Neural crest cell (in vitro differentiated cells): ENCODE measurements at regions not wholly inside any gene's neighbourhood (a gene's known extent, or its start where the extent isn't known, plus 50 kb on each side); places are given as distances from the start of the nearest gene placed in this dataset.
A peak's percentile ranks its signal among the peaks of the same experiment; 100 is the strongest.

Experiments used
- DNase-seq: peaks from one replicate; pipeline ENCODE4 v3.0.0; 2021; ENCODE audit warnings: low read depth, mixed read lengths, low spot score
- H3K27ac Mint-ChIP-seq: one replicate; pipeline ENCODE4 v1.8.0; 2021; ENCODE audit warnings: mild to moderate bottlenecking, mixed read lengths; ENCODE audit not compliant: unreplicated experiment
- H3K27me3 Mint-ChIP-seq: 2 replicates; pipeline ENCODE4 v1.8.0; 2021; ENCODE audit warnings: low read depth, mild to moderate bottlenecking, mixed read lengths
- H3K36me3 Mint-ChIP-seq: 2 replicates; pipeline ENCODE4 v1.8.0; 2021; ENCODE audit warnings: low read depth, mild to moderate bottlenecking, mixed read lengths
- H3K4me1 Mint-ChIP-seq: 2 replicates; pipeline ENCODE4 v1.8.0; 2021; ENCODE audit warnings: mixed read lengths
- H3K4me3 Mint-ChIP-seq: one replicate; pipeline ENCODE4 v1.8.0; 2021; ENCODE audit warnings: mild to moderate bottlenecking, mixed read lengths
- H3K9me3 Mint-ChIP-seq: 2 replicates; pipeline ENCODE4 v1.8.0; 2021; ENCODE audit warnings: mixed read lengths
- TF ChIP-seq, protein P1 (sequence below): fragments of 200-600 bp; sonication (generic); conservative IDR thresholded peaks from 2 replicates; pipeline ENCODE4 v1.5.0; 2021; ENCODE audit warnings: antibody characterized with exemption, mild to moderate bottlenecking

DNA sequence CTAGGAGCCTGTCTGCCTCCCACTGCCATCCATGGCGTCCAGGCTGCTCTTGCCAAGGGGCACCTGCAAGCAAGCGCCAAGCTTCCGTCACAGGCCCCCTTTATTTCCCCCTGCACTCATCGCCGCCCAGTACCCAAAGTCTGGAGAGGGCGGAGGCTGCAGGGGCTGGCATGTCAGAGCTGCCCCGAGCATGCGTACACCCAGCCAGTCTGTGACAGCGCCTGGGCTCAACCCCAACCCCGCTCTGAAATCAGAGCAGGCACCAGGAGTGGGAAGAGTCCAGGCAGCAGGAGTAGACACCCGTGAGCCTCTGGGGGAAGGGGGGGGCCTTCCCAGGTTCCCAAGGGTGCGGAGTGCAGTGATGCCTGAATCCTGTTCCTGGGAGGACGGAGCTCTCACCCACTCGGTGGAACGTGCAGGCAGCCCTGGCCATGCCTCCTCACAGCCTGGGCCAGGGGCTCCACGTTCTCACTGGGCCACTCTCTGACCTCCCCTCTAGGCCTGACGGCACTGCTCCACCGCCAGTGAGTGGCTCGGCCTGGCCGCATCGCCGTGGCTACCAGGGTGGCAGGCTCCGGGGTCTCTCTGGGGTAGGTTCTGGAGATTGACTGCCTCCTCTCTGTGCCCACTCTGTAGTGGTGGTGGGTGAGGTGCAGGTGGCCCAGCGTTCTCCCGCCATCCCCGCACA is 469.0 kb downstream of the CDH9 start:
- Mint-ChIP-seq H3K4me3 (no peak overlapping the region), H3K36me3 (no peaks in the 10 kb centered on the region), H3K4me1 (peaks cover 11% of the 10 kb centered on the region), H3K27ac (no peak overlapping the region), H3K9me3 (peaks cover 5% of the 10 kb centered on the region), H3K27me3 (no peaks in the 10 kb centered on the region)
- TF ChIP-seq, protein P1, sequence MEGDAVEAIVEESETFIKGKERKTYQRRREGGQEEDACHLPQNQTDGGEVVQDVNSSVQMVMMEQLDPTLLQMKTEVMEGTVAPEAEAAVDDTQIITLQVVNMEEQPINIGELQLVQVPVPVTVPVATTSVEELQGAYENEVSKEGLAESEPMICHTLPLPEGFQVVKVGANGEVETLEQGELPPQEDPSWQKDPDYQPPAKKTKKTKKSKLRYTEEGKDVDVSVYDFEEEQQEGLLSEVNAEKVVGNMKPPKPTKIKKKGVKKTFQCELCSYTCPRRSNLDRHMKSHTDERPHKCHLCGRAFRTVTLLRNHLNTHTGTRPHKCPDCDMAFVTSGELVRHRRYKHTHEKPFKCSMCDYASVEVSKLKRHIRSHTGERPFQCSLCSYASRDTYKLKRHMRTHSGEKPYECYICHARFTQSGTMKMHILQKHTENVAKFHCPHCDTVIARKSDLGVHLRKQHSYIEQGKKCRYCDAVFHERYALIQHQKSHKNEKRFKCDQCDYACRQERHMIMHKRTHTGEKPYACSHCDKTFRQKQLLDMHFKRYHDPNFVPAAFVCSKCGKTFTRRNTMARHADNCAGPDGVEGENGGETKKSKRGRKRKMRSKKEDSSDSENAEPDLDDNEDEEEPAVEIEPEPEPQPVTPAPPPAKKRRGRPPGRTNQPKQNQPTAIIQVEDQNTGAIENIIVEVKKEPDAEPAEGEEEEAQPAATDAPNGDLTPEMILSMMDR, result no peak
- no peak for DNase-seq

DNA sequence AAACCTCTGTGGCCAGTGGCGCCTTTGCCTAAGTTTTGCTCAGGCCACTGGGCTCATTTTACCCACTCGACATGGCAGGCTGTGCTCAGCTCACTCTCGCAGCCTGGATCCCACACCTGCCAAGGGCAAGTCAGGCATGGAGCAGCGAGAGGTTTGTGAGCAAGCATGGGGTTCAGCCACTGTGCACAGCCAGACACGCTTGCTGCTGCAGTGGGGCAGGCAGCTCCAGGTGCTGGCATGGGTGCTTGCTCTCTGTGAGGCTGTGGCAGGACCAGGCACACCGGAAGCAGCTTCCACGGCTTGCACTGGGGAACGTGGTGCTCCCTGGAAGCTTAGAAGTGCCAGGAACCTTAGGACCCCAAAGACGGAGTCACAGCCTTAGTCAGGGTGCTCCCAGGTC is 470.1 kb downstream of the CDH9 start:
- peaks cover 11% of the 10 kb centered on the region for H3K4me1 Mint-ChIP-seq
- DNase-seq, result no peak
- peaks cover 5% of the 10 kb centered on the region for H3K9me3 Mint-ChIP-seq
- H3K4me3 Mint-ChIP-seq, result no peak overlapping the region
- no peak overlapping the region for H3K27ac Mint-ChIP-seq
- no peaks in the 10 kb centered on the region for H3K27me3 Mint-ChIP-seq
- H3K36me3 Mint-ChIP-seq, result no peaks in the 10 kb centered on the region
- TF ChIP-seq, protein P1, result no peak

DNA sequence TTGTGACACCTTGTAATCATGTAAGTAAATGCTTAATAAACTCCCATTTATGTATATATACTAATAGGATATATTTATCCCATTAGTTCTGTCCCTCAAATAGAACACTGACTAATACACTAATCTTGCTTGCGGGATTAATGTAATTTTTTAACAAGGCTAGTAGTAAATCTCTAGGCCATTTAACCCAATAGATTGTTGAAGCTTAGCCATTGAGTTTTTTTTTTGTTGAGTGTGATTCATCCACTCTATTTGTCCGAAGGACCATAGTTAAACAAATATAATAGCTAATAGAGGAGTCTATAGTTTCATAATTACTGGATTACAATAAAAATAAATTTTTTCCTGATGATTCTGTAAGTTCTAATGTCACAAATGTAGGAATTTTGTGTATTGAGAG is 474.4 kb downstream of the CDH9 start:
- no peak overlapping the region for H3K4me3 Mint-ChIP-seq
- H3K27me3 Mint-ChIP-seq, result no peaks in the 10 kb centered on the region
- peaks cover 6% of the 10 kb centered on the region for H3K9me3 Mint-ChIP-seq
- no peaks in the 10 kb centered on the region for H3K36me3 Mint-ChIP-seq
- no peak overlapping the region for H3K27ac Mint-ChIP-seq
- no peak for DNase-seq
- H3K4me1 Mint-ChIP-seq, result no peaks in the 10 kb centered on the region
- TF ChIP-seq, protein P1, result no peak

DNA sequence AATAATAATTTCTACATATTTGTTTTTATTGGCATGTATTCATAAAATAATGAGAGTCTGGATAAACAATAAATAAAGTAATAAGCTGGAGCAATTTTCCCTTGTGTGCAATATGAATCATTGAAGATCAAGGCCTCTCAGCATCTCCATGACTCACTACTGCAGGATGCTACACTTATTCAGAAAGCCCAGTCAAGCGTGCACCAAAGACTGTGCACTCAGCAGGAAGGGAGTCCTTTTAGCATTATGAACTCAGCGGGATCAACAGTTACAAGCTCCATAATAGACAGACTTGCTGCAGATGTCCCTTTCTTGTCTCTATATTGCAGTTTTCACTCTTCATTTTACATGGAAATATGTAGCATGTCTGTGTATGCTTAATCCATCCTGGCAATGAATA is 485.3 kb downstream of the CDH9 start:
- Mint-ChIP-seq H3K27ac (no peak overlapping the region), H3K27me3 (no peaks in the 10 kb centered on the region), H3K36me3 (peaks cover 2% of the 10 kb centered on the region), H3K4me1 (peaks cover 15% of the 10 kb centered on the region), H3K4me3 (no peak overlapping the region), H3K9me3 (peaks cover 9% of the 10 kb centered on the region)
- TF ChIP-seq, protein P1, result no peak
- peak; percentile 23 for DNase-seq

DNA sequence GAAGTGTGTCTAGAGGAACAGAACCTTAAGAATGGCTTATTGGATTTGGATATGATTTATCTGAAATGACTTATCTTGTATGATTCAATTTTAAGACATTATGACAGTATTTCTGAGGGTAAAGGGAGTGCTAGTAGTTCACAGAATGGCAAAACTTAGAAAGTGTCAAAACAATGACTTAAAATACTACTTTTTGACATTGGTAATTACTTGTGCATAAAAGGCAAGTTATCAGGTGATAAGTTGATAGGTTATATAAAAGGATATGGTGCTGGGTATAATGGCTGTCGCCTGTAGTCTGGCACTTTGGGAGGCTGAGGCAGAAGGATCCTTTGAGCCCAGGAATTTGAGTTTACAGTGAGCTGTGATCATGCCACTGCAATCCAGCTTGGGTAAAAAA is 494.4 kb downstream of the CDH9 start:
- TF ChIP-seq, protein P1, result no peak
- no peak for DNase-seq
- peak overlapping the region; percentile 38 for H3K27ac Mint-ChIP-seq

More for the DNA sequence above, 494.4 kb downstream of the CDH9 start:
- Mint-ChIP-seq H3K36me3 (no peaks in the 10 kb centered on the region), H3K4me3 (no peak overlapping the region), H3K9me3 (peaks cover 13% of the 10 kb centered on the region), H3K27me3 (no peaks in the 10 kb centered on the region), H3K4me1 (no peaks in the 10 kb centered on the region)
